Left ventricle myocardium inferior (tissue), 1 donor: ENCODE measurements at regions not wholly inside any gene's neighbourhood (a gene's known extent, or its start where the extent isn't known, plus 50 kb on each side); places are given as distances from the start of the nearest gene placed in this dataset.

ENCODE experiments used
- DNase-seq: peaks from one replicate; pipeline ENCODE4 v3.0.0-alpha.2; 2020
- H3K27ac ChIP-seq: fragments of 200-600 bp; replicated peaks from 2 replicates; pipeline ENCODE4 v1.8.0; 2021
- H3K27me3 ChIP-seq: fragments of 200-600 bp; 2 replicates; pipeline ENCODE4 v1.8.0; 2021; ENCODE audit warnings: low read depth
- H3K36me3 ChIP-seq: fragments of 200-600 bp; 2 replicates; pipeline ENCODE4 v1.8.0; 2021
- H3K4me1 ChIP-seq: fragments of 200-600 bp; 2 replicates; pipeline ENCODE4 v1.8.0; 2021
- H3K4me3 ChIP-seq: fragments of 200-600 bp; 2 replicates; pipeline ENCODE4 v1.8.0; 2021; ENCODE audit warnings: mild to moderate bottlenecking, moderate library complexity
- H3K9me3 ChIP-seq: fragments of 200-600 bp; replicated peaks from 2 replicates; pipeline ENCODE4 v1.8.0; 2021
- intact Hi-C: fragments of 100-400 bp; cut with micrococcal nuclease; formaldehyde crosslinking; loops from one replicate; pipeline ENCODE4 v1.11.0; 2022
- TF ChIP-seq, protein P1 (sequence below): fragments of 200-600 bp; IDR thresholded peaks from 2 replicates; pipeline ENCODE4 v1.8.0; 2021; ENCODE audit warnings: antibody characterized with exemption, mild to moderate bottlenecking, borderline replicate concordance
- donor health status: DM: no; HTN: yes; CAD: no; lungs with severe emphysema.

DNA sequence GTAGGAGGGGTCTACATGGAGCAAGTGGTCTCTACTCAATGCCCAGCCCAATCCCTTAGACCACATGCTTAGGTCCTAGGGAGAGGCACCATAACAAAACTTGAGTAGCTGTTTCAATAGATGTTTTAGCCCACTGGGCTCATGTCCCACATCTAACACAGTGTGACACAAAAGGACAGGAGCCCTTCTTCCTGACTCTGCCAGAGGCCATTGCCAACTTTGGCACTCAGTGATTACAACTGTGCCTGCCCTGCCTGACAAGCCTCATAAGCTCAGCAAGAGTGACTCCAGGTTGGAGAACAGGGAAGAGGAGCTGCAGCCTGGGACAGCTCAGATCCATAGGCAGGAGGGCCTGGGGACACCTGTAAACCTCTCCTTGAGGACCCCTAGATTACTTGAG is 230.8 kb downstream of the ENC1 start:
- TF ChIP-seq, protein P1, sequence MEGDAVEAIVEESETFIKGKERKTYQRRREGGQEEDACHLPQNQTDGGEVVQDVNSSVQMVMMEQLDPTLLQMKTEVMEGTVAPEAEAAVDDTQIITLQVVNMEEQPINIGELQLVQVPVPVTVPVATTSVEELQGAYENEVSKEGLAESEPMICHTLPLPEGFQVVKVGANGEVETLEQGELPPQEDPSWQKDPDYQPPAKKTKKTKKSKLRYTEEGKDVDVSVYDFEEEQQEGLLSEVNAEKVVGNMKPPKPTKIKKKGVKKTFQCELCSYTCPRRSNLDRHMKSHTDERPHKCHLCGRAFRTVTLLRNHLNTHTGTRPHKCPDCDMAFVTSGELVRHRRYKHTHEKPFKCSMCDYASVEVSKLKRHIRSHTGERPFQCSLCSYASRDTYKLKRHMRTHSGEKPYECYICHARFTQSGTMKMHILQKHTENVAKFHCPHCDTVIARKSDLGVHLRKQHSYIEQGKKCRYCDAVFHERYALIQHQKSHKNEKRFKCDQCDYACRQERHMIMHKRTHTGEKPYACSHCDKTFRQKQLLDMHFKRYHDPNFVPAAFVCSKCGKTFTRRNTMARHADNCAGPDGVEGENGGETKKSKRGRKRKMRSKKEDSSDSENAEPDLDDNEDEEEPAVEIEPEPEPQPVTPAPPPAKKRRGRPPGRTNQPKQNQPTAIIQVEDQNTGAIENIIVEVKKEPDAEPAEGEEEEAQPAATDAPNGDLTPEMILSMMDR: no peak
- Histone ChIP-seq H3K36me3 (no peaks in the 10 kb centered on the region), H3K4me1 (peaks cover 10% of the 10 kb centered on the region), H3K27me3 (no peaks in the 10 kb centered on the region), H3K27ac (no peak overlapping the region), H3K9me3 (no peaks in the 10 kb centered on the region), H3K4me3 (no peak overlapping the region)
- no peak for DNase-seq
- intact Hi-C loops: no loop called here

- DNase-seq: no peak
- Histone ChIP-seq H3K4me3 (no peak overlapping the region), H3K36me3 (no peaks in the 10 kb centered on the region), H3K27me3 (no peaks in the 10 kb centered on the region), H3K9me3 (no peaks in the 10 kb centered on the region), H3K4me1 (peaks cover 10% of the 10 kb centered on the region), H3K27ac (no peak overlapping the region)
- TF ChIP-seq, protein P1: no peak
- intact Hi-C loops: no loop called here
These were observed 231.3 kb downstream of the ENC1 start for GRCh38 chr5:74409166-74409706.

DNA sequence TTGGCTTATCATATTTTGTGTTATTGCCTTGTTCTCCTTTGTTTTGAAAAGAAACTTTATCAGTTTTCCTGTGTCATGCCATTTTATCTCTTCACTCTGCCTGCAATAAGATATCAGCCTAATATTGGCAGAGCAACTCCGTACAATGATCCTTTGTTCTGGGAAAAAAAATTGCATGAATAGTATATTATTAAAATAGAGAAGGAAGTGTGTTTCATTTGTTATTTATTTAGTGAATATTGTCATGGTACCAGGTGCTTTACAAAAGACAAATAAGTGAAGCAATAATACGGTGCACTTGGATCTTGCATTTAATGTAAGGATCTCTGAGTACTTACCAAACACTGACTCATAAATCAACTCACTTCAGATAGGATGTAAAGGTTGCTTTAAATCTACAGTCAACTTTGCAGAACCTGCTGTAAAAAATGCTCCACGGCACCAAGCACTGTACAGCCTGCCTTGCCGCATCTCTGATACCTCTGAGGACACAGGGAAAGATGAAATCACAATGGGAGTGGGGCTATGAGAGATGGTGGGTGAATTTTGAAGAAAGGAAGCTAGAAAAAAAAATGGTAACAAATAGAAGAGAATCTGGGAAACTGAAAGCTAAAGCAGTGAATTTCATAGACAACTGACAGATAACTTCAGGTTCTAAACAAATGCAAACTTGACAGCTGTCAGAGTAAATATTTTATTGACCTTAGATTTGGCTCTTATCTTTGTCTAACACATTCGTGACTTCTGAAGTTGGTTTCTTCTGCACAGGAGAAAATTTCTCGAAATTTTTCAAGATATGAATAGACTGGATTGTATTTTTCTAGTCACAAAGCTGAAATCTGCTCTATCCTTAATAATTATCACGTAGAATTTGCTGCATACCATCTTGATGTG is 232.1 kb downstream of the ENC1 start:
- no peaks in the 10 kb centered on the region for H3K27me3 ChIP-seq
- H3K4me3 ChIP-seq: no peak overlapping the region
- TF ChIP-seq, protein P1: no peak
- H3K27ac ChIP-seq: no peak overlapping the region
- no peak for DNase-seq
- no peaks in the 10 kb centered on the region for H3K36me3 ChIP-seq
- peaks cover 10% of the 10 kb centered on the region for H3K4me1 ChIP-seq
- H3K9me3 ChIP-seq: no peaks in the 10 kb centered on the region
- intact Hi-C loops: no loop called here

DNA sequence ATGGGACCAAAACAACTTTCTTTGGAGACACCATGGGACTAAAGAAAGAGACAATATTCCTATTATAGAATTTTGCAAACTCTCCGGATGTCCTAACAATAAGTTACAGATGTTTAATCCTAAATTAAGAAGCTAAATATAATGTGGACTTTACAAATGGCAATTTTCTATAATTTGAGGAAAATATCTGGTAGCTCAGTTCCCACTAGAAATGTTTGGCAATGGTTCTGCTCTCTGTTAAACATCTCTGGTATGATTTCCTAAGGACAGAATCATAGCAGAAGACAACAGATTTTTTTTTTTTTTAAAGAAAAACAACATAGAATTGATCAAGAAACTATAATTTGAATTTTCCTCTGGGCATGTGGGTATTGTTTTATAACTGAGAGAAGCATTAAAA is 232.8 kb downstream of the ENC1 start:
- Histone ChIP-seq H3K4me3 (no peak overlapping the region), H3K27me3 (no peaks in the 10 kb centered on the region), H3K27ac (no peak overlapping the region), H3K4me1 (peaks cover 10% of the 10 kb centered on the region), H3K9me3 (no peaks in the 10 kb centered on the region), H3K36me3 (no peaks in the 10 kb centered on the region)
- no peak for DNase-seq
- intact Hi-C loops: no loop called here
- TF ChIP-seq, protein P1: no peak

GRCh38 chr5:74406844-74407243 is 233.7 kb downstream of the ENC1 start:
- intact Hi-C loops: no loop called here
- no peaks in the 10 kb centered on the region for H3K36me3 ChIP-seq
- no peak overlapping the region for H3K27ac ChIP-seq
- no peaks in the 10 kb centered on the region for H3K9me3 ChIP-seq
- peaks cover 10% of the 10 kb centered on the region for H3K4me1 ChIP-seq
- DNase-seq: no peak
- TF ChIP-seq, protein P1: no peak
- H3K4me3 ChIP-seq: no peak overlapping the region
- no peaks in the 10 kb centered on the region for H3K27me3 ChIP-seq
